ENCODE measurements at regions not wholly inside any gene's neighbourhood (a gene's known extent, or its start where the extent isn't known, plus 50 kb on each side); places are given as distances from the start of the nearest gene placed in this dataset.

DNA sequence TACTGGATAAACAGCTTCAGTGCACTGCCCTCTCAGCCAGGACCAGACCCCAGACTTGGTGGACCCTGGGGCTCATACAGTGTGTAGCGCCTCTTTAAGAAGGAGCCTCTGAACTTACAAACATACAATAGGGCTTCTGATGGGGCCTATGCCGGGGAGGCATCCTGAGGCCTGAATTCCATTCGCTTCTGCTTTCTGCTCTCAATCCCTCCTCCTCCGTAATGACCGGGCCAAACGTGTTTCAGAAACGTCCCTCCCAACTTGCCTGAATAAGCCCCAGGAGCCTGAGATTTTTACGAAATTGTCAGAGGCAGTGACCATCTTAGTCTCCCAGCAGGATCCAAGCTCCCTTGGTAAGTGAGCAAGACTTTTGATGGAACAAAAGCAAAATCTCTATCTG is 128.1 kb upstream of the BOD1 start:
- no peak for DNase-seq

DNA sequence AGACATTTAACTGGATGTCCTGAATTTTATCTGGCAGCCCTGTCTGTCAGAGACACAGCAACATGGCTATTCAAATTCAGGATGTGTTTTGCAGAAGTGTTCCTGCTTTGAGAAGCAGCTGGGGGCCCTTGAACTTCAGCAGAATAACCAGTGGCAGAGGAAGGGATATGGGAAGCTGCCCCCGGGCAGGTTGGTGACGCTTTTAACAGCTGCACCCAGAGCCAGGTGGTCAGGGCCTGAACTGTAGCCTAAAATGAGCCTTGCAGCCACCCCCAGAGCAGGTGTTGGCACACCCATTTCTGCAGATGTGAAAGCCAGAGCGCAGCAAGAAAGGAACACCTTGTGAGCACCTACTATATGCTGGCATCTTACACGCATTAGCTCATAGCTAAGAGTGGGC is 128.7 kb upstream of the BOD1 start:
- no peak for DNase-seq

DNA sequence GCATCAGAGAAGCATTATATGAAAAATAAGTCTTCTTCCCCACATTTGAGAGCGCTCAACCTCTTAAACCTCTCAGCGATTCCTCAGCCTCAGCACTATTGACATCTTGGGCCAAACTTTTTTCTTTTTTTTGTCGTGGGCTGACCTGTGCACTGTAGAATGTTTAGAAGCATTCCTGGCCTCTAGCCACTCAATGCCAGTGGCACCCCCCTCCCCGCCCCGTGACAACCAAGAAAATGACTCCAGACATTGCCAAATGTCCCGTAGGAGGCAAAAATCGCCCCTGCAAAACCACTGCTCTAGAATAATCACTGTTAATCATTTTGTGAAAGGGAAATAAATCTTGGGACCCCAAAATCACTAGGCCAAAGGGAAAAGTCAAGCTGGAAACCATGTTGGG is 129.1 kb upstream of the BOD1 start:
- DNase-seq = no peak

DNA sequence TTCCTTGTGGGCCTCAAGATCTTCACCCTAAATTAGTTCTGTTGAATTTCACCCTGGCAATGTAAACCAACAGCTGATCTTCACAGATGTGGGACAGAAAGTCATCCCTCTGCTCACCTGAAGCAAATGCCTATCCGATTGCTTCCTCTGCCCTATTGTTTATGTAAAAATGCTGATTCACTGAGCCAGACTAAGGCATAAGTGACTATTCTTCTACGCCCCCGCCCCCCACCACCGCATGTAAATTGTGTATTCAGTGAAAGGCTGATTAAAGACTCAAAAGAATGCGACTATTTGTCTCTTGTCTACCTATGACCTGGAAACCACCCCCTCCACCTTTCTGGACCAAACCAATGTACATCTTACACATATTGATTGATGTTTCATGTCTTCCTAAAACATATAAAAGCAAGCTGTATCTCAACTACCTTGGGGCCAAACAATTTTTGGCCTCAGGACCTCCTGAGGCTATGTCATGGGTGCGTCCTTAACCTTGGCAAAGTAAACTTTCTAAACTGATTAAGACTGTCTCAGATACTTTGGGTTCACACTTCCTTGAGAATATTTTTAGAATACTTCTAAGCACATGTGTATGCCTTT is 129.7 kb upstream of the BOD1 start:
- DNase-seq = no peak

DNA sequence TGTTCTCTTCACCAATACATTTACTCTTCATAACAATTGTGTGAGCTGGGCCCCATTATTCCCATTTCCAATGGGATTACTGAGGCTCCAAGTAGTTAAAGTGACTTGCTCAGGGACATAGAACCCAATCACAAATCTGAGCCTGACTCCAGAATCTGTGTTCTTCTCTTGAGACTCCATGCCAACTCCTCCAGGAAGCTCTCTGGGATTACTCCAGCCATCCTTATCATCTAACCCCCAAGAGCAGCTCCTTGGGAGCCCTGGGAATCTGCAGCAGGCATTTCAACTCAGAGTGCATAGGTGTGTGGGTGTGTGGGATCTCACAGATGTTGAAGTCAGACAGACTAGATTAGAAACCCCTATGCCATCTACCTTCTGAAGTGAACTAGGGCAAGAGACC is 131.4 kb upstream of the BOD1 start:
- DNase-seq = no peak

DNA sequence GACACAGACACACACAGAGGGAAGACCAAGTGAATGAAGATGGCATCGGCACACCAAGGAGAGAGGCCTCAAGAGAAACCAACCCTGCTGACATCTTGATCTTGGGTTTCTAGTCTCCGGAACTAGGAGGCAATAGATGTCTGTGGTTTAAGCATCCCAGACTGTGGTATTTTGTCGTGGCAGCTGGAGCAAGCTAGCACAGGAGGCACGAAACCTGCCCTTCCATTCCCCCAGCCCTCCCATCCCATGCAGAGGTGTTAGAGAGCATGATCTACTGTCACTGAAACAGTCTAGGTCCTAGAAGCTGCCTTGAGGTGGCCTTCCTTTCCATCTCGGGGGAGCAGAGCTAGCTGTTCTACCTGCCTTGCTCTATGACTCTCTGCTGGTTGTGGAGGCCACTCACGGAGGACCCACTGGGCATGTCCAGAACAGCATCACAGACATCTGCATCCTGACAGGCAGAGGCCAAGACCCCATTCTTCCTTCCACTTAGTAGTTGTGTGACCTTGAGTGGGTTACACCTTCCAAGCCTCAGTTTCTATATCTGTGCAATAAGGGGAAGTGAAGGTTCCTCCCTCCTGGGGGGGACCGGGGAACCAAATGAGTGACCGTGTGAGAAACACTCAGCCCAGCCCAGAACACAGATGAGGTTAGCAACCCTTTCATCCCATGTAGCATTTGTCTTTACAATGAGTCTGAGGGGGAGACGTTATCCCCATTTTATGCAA is 134.3 kb upstream of the BOD1 start:
- no peak for DNase-seq

DNA sequence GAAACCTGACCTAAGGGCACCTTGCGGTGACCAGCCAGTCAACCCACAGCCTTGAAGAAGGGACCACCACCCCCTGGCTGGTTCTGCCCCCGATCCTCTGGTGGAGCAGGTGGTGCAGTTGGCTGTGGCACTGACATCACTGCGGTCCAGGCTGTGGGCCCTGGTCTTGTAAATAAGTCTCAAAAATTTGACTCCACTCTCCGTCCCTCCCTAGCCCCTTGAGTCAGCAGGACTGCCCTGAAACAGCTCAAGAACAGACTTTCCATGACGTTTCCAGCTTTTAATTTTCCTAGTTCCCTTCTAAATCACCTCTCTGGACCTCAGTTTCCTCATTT is 134.8 kb upstream of the BOD1 start:
- DNase-seq = no peak

DNA sequence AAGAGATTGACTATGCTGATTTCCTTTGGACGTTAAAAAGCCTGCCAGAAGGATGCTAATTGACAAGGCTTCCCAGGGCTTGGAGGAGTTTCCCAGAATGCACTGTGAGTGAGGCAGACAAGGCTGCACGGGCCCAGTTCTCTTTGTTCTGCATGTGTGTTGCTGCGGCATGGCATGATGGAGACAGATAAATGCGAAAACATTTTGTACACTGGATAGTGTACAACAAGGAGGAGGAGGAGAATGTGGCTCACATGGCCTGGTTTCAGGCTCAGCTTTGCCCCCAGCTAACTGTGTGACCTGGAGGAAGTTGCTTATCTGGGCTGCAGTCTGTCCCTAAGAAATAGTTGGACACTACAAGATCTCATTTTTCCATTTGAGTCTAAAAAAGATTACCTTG is 135.5 kb upstream of the CPEB4 start:
- DNase-seq = no peak

DNA sequence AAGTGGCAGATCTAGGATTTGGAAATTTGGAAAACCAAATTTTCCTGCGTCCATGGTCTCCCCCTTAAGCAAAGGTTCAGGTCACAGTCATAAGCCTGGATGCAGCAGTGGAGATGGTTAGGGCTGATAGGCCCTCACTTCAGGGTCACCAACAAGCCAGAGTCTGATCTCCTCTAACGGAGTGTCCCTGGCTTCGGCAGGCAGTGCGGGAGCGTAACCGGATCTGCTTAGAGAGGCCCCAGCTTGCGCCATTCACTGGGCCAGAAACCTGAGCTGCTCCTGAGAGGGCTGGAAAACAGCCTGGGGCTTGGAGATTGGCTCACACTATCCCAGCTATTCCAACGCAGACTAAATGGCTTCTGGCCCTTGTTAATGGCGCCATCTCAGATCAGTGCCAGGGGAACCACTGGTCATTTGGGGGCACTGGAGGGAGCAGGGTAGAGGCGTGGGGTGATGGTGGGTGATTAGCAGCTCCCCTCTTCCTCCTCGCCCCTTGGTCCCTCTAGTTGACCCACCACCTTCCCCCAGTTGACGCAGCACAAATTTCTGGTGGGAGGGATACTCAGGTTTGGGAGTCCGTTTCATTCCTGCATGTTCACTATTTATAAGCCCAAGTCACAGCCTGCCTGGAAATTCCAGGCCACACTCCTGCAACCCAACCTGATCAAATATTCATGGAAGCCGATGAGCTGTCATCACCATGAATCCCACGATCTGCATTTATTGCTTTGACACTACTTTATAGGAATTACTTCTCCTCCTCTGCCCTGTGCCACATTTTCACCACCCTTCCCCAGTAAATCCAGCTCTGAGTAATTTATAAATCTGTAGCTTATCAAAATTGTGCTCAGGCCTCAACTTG is 134.6 kb upstream of the CPEB4 start:
- no peak for DNase-seq

DNA sequence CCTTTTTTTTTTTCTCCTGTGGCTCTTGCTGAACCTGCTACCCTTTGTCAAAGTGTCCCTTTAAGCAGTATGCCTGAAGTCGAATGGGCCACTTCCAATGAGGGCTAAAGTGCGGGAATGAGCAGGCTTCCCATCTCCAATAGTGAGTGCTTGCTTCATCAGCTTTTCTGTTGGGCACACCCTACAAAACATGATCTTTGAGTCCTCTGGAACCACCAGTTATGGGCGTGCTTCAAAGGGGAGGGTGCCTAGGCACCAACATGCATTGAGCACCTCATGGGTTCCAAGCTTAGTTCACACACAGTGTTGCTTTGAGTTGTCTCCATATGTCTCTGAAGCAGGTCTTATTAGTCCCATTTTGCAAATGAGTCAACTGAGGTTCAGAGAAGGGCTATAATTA is 132.8 kb upstream of the CPEB4 start:
- DNase-seq = no peak

DNA sequence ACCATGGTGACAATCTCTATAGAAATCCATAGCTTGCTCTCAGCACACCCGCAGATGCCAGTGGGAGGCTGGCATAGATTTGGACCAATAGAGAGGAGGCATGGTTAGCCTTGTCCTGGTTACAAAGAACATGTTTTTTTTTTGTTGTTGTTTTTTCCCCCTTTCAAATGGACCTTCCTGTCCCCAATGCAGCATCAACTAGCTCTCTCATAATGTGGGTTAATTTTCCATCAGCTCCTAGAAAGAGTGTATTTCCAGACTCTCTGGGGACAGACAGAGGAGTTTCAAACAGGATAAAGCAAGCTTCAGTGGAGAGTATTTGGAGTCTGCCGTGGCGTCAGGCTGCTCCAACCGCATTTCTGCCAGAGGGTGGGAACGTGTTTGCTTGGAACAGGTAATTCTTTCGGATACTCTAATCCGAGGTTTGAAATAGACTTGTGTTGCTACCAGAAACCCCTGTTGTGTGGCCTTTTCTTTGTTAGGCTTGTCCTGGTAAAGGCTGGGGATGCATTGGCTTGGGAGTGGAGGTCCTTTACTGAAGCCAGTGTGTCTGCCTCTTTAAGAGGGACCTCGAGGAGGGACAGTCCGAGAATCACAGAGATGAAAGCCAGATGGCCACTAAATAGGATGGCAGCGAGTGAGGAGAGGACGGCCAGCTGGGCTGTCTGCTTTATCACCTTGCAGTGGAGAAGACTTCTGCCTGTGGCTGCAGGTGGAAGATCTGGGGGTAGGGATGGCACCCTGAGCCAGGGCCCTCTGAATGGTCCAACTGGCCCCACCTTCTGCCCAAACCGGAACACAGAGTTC is 130.5 kb upstream of the CPEB4 start:
- DNase-seq = no peak

DNA sequence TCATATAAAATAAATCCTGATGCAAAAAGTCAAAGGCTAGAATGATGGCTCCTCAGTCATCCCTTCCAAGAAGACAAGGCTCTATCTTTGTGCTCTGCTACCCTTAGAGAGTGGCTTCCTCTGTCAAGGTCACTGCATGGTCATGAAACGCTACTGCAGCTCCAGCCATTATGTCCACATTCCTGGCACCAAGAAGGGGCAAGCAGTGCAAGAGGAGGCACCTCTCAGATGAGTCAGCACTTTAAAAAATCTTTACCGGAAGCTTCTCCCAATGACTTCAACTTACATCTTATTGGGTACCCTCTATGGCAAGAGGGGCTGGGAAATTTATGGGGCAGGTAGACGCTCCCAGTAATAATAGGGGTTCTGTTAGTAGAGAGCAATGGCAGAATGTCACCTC is 129.5 kb upstream of the CPEB4 start:
- DNase-seq = no peak

DNA sequence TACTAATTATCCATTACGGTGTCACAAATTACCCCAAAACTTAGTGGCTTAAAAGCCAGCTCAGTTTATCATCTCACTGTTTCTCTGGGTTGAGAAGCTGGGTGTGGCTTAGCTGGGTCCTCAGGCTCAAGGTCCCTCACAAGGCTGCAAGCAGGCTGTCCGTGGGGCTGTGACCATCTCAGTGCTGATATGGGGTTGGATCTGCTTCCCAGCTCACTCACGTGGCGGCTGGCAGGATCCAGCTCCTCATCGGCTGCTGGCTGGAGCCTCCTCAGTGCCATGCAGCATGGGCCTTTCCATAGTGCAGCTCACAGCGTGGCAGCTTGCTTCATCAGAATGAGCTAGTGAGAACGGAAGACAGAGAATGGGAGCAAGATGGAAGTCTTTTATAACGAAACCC is 128.5 kb upstream of the CPEB4 start:
- no peak for DNase-seq

DNA sequence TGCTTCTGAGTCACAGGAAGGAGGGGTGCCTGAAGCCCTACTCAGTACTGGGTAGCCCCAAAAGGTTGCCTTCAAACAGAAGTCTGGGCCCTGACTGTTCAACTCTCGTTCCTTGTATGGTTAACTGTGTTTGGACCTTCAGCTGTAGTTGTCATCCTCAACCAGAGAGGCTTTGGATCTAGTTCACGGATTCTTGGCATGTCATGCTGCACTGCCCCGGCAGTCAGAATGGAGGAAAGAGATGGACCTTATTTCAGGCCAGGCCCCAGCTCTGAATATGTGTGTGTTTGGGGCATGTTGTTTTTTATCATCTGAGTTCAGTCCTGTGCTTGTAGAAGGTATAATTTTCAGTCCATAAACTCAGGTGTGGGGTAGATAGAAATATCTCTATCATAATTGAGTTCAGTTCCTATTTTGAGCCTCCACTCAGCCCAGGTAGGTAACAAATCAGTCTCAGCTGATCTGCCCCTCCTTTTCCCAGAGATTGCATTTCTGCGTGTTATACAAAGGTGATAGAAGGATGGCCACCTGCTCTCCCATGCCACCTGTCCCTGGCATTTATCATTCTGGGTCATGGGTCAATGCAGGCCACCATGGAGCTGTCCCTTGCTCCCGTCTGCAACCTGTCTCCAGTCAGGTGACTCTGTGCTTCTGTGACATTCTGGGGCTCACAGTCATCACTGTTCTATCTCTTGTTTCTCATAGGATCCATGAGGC is 127.5 kb upstream of the CPEB4 start:
- DNase-seq = no peak

DNA sequence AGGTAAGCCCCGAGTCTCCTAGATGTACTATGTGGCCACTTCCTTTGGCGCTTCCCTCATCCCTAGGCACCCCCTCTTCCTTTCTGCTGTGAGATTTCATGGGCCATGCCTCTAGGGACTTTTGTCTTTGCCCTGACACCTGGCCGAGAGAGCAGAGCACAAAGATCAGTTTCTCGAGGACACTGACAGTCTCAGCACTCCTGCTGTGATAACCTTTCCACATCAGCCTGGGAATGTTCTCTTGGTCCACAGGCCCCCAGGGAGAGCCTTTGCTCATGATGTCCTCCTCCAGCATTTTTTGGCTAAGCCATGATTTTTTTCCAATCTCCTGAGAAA is 127.0 kb upstream of the CPEB4 start:
- DNase-seq = no peak

DNA sequence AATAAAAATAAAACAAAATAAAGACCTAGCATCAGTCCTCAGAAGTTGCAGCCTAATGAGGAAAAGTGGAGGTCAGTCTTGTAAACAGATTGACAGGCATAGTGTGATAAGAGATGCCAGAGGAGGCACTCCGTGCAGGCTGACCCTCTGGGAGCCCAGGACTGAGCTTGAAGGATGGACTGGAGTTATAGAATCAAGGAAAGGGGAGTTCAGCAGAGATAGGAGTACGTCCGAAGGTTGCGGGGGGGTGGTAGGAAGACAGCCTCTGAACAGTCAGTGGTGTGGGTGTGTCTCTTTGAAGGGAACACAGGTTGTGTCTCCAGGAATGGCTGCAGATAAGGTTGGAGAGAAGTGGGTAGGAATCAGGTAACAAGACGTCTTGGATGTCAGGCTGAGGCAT is 126.1 kb upstream of the CPEB4 start:
- no peak for DNase-seq

DNA sequence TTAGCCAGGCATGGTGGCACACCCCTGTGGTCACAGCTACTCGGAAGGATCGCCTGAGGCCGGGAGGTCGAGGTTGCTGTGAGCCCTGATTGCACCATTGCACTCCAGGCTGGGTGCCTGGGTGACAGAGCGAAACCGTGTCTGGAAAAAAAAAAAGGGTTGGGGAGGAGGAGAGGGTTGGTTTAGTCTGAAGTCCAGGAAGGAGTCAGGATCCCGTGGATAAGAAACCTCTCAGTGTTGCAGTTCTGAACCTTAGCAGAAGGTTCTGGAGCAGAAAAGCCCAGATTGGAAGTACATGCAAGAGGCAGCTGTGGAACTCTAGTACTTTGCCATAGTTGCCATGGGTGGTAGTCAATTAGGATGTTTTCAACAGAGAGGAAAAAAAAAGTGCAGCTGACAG is 125.2 kb upstream of the CPEB4 start:
- no peak for DNase-seq

DNA sequence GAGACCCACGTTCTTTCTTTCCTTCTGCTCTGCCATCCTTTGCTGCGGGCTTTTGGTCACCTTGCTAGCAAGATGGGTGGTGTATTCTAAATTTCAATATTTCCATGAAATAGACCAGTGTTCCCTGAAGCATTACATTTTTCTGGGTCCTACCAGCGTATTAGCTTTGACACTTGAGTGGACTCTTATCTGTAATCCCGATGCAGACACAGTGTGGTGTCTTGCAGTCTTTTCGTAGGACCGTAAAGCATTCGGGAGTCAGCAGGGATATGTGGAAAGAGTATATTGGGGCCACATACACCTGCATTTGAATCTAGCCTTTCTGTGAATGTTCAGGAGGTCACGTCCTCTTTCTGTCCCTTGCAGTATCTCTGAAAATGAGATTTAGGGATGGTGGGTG is 124.7 kb upstream of the CPEB4 start:
- DNase-seq = no peak

DNA sequence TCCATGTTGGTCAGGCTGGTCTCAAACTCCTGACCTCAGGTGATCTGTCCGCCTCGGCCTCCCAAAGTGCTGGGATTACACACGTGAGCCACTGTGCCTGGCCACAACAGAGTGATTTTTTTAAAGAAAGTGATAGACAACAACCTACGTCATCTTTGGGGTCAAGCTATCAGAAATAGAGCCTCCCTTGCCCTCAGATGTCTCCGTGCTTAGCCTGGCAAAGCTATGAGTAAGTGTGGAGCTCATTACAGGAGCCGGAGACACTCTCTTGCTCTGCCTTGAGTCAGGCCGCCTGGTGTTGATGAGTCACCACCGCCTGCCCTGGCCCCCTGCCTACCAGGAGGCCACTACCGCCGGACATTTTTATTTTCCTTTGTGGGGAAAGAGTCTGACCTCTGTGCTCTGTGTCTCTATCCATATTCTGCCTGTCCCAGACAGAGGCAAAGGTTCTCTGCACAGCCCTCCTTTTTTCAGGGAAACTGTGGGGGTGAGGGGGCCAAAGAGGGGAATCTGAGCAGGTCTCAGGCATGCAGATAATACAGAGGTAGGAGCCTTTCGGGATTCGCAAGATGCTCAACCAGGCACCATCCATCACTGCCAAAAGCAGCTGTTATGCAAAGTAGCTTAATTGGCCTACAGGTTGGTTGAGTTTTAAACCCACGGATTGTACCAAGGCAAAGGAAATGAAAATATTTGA is 123.7 kb upstream of the CPEB4 start:
- no peak for DNase-seq

DNA sequence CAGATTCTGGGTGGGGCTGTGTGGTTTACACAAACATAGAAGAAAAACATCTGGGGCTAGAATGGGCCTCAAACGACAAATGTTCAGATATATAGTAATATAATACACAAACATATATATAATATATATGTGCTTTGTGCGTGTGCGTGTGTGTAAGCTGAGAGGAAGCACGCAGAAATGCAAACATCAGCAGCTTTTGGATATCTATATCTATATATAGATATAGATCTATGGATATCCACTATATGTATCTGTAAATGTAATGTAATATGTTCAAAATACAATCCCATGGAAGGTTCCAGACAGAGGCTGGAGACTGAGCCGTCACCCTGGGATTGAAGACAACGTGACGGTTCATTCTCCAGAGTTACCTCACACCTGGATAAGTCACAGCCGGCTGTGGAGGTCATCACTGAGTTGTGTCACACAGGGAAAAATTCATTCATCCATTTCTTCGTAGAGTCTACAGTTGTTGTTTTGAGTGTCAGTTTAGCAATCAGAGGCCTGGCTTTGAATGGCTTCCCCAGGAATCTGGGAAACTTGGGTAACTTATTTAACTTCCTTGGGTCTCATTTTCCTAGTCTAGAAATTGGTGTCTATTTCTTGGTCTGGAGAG is 123.0 kb upstream of the CPEB4 start:
- no peak for DNase-seq

DNA sequence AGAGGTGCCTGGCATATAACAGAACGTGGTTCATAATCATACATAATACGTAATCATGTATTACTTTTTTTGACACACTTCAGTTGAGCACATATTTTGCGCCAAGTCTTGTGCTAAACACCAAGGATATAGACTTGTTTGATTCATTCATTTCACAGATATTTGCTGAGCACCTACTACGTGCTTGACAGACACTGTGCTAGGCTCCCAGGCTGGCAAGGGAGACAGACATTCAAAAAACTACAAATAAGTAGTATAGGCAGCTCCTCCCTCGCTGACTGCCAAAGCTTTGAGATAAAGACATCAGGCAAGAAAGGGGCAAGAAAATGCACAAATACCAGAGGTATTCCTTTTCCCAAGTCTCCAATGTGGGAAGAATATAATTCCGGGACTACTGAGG is 122.5 kb upstream of the CPEB4 start:
- no peak for DNase-seq

All from stimulated activated naive CD4-positive, alpha-beta T cell (primary cell).